Globus pallidus (tissue), 1 donor: ENCODE measurements at regions not wholly inside any gene's neighbourhood (a gene's known extent, or its start where the extent isn't known, plus 50 kb on each side); places are given as distances from the start of the nearest gene placed in this dataset.

ENCODE experiments used
- DNase-seq: peaks from one replicate; pipeline ENCODE4 v3.0.0-alpha.2; 2015; ENCODE audit warnings: low spot score

GRCh38 chr7:153385502-153385901, 626.0 kb downstream of the ACTR3B start:
- DNase-seq = no peak

GRCh38 chr7:153386556-153386955, 627.0 kb downstream of the ACTR3B start:
- no peak for DNase-seq

- DNase-seq = no peak
These were observed 629.1 kb downstream of the ACTR3B start for GRCh38 chr7:153388611-153389010.

DNA sequence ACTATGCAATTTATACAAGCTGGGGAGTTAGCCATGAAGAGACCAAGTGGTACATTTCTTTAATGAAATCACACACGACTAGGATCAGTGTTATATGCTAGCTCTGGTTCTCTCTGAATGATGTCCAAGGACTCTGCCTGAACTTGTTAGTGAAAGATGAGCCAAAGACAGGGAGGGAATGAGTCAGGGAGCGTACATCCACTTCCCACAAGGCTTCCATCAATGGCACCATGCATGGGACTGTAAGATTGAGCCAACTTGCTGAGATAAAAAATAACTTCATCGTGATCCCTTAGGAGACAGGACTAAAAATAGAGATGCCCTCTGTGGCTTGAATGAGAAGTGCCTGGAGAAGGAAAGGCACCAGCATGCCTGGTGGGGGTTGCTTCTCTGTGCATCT, 629.7 kb downstream of the ACTR3B start:
- no peak for DNase-seq

DNA sequence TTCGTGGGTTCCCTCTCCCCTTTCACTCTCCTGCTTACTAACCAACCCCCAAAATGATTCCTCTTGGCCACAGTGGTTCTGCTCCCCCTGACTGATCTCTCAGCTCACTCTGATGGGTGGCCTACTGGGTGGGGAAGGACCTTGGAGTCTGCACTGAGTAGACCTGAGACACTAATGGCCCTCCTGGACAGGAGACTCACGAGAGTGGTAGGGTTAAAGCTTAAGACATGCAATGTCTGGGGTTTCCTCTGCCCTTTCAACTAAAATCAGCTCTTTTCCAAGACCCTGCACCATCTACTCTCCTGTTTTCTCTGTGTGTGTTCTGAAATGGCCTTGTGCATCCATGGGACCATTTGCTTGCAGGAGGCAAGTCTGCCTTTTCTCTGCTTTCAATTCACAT, 631.4 kb downstream of the ACTR3B start:
- no peak for DNase-seq

- DNase-seq = no peak
These were observed 633.2 kb downstream of the ACTR3B start for GRCh38 chr7:153392726-153393125.

- DNase-seq = no peak
These were observed 634.1 kb downstream of the ACTR3B start for GRCh38 chr7:153393666-153394065.

DNA sequence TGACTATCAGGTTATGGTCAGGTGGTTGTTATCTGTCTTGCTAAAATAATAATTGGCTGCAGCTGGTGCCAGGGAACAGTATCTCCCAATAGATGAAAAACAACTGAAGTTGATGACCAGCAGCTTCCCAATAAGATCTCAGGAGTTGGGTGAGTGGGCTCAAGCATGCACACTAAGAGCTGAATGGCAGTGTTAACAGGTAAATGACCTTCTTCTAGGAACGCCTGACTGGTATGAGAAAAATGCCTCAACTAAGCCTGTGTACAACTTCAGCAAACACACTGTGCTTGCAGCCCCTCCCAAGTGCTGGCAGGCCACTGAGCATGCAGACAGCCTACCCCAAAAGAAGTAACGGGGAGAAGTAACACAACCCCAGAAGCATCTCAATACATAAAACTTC, 636.9 kb downstream of the ACTR3B start:
- DNase-seq = no peak

GRCh38 chr7:153397459-153397858, 637.9 kb downstream of the ACTR3B start:
- DNase-seq = no peak

DNA sequence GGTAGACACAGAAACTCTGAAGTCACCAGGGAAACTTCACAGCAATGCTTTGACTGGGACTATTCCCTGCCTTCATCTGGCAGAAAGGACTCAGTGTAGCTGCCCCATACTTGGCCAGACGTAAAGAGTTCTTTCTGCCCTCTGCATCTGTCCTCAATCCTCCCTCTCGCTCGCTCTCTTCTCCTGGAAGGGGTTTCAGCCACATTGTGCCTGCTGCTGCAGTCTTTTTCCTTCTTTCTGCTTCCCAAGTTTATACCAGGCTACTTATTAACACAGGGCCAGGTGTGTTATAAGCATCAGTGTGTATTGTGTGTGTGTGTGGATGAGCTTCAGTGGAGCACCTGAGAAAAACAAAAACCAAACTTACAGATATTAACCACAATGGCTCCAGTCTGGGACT, 638.4 kb downstream of the ACTR3B start:
- DNase-seq = no peak

- DNase-seq = no peak
These were observed 638.8 kb downstream of the ACTR3B start for GRCh38 chr7:153398370-153398769.

DNA sequence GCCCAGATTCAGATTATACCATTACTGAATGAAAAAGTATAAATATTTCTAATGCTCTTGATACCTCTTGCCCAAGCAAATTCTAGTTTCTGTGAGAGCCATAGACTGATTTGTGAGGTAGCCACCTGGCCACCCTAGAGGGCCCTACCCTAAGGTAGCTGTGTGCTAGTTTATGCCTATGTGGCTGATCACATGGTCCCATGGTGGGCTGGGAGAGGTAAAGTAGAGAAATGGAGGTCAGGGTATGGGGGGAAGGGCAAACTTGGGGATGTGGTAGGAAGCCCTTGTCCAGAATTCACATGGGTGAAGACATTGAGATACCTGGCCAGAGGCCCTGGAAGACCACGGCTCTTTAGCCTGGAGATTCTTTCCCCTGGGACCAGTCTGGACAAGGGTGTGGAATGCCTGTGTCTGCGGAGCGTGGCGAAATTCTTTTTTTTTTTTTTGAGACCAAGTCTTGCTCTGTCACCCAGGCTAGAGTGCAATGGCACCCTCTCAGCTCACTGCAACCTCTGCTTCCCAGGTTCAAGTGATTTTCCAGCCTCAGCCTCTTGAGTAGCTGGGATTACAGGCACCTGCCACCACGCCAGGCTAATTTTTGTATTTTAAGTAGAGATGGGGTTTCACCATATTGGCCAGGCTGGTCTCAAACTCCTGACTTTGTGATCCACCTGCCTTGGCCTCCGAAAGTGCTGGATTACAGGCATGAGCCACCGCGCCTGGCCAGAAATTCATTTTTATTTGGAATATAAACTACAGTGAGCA, 639.4 kb downstream of the ACTR3B start:
- DNase-seq = no peak

DNA sequence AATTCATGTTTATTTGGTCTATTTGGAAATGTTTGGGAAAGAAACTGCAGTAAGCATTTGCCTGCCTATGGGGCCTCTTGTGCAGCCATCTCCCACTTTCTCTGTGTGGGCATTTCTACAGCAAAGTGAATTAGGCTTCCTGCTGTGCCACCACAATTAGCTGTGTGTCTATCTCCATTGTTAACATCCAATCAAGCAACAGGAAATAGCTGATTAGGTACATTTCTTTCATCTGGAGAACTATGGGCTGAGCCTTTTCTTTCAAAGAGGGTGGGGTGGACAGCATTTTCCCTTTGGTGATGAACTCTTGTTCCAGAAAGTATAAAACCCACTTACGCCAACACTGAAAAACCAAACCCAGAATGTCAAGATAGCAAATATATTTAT, 640.0 kb downstream of the ACTR3B start:
- no peak for DNase-seq

GRCh38 chr7:153400735-153401593, 641.4 kb downstream of the ACTR3B start:
- DNase-seq = no peak

- DNase-seq = no peak
These were observed 642.5 kb downstream of the ACTR3B start for GRCh38 chr7:153401795-153402720.

DNA sequence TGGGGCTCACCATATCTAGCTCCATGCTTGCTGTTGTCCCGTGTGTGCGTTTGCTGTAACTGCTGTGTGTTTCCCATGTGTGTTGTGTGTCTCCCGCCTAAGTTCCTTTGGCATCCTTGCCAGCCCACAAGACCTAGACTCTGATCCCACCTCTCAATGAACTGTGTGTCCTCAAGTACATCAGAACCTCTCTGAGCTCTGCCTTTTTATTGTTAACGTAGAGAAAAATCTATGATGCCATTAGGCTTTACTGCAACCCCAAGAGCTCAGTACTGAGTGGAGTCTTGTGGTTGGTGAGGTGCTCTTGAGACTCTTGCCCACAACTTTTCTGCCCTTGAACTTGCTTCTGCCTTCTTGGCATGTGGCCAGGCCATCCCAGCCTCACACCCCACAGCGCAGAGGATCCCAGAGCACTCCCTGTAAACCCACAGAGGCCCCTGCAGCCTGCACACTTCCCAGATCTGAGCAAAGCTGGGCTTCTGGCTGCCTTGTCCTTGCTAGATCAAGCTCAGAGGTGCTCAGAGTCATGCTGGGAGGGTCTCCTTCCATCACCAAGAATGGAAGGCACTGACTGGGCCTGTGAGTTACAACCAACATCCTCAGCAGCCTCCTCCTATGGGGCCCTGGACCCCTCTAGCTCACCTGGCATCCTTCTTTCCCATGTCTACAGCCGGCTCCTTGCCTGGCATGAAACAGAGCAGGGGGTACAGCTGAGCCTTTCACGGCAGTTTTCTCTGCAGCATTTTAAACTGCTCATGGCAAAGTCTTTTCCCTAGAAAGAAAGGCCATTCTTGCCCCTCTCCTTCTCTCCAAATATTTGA, 643.4 kb downstream of the ACTR3B start:
- DNase-seq = no peak

GRCh38 chr7:153404124-153404523, 644.6 kb downstream of the ACTR3B start:
- no peak for DNase-seq

GRCh38 chr7:153404781-153405279, 645.3 kb downstream of the ACTR3B start:
- no peak for DNase-seq

- DNase-seq = no peak
These were observed 646.3 kb upstream of the DPP6 start for GRCh38 chr7:153405704-153406485.

- no peak for DNase-seq
These were observed 645.7 kb upstream of the DPP6 start for GRCh38 chr7:153406486-153406872.
